ENCODE measurements at regions not wholly inside any gene's neighbourhood (a gene's known extent, or its start where the extent isn't known, plus 50 kb on each side); places are given as distances from the start of the nearest gene placed in this dataset.

DNA sequence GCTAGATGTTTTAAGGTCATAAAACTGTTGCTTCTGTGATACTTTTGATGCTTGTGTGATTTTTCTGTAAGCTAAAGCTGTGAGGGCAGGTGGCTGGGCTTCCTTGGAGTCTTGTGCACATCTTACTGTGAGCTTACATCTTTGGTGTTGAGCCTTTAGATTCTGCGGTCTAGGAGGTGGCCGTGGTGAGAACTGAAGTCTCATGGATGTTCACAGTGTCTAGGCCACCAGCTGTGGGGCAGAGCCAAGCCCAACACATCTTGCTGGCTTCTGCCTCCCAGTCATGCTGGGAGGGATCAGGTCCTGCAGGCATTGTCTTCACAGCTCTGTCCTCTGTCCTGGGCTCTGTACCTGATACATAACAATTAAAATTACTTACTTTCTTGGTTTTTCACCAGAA is 219.7 kb upstream of the HS6ST1 start:
- no peak overlapping the region for H3K4me3 ChIP-seq (ENCODE audit: low read depth in 1 of 2, low read length in 1 of 2)
- TF ChIP-seq, protein P1, sequence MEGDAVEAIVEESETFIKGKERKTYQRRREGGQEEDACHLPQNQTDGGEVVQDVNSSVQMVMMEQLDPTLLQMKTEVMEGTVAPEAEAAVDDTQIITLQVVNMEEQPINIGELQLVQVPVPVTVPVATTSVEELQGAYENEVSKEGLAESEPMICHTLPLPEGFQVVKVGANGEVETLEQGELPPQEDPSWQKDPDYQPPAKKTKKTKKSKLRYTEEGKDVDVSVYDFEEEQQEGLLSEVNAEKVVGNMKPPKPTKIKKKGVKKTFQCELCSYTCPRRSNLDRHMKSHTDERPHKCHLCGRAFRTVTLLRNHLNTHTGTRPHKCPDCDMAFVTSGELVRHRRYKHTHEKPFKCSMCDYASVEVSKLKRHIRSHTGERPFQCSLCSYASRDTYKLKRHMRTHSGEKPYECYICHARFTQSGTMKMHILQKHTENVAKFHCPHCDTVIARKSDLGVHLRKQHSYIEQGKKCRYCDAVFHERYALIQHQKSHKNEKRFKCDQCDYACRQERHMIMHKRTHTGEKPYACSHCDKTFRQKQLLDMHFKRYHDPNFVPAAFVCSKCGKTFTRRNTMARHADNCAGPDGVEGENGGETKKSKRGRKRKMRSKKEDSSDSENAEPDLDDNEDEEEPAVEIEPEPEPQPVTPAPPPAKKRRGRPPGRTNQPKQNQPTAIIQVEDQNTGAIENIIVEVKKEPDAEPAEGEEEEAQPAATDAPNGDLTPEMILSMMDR (IDR thresholded peaks at IDR 0.05): no peak

GRCh38 chr2:128540670-128541069 is 222.0 kb upstream of the HS6ST1 start:
- TF ChIP-seq, protein P1 (IDR thresholded peaks at IDR 0.05): no peak
- no peaks in the 10 kb centered on the region for H3K4me1 ChIP-seq (ENCODE audit: control insufficient read depth in 1 of 2, insufficient read depth in 1 of 2, low read depth in 1 of 2, low read length in 1 of 2)
- no peak overlapping the region for H3K4me3 ChIP-seq (ENCODE audit: low read depth in 1 of 2, low read length in 1 of 2)
- H3K27me3 ChIP-seq: no peaks in the 10 kb centered on the region
- H3K9me3 ChIP-seq: no peaks in the 10 kb centered on the region
- no peaks in the 10 kb centered on the region for H3K36me3 ChIP-seq
- H3K27ac ChIP-seq: no peak overlapping the region

More for the DNA sequence above, 219.7 kb upstream of the HS6ST1 start:
- H3K9me3 ChIP-seq: no peaks in the 10 kb centered on the region
- H3K27me3 ChIP-seq: no peaks in the 10 kb centered on the region
- H3K4me1 ChIP-seq (ENCODE audit: control insufficient read depth in 1 of 2, insufficient read depth in 1 of 2, low read depth in 1 of 2, low read length in 1 of 2): no peaks in the 10 kb centered on the region
- H3K36me3 ChIP-seq: no peaks in the 10 kb centered on the region
- H3K27ac ChIP-seq: no peak overlapping the region

- TF ChIP-seq, protein P1 (IDR thresholded peaks at IDR 0.05): no peak
- Histone ChIP-seq H3K4me1 (ENCODE audit: control insufficient read depth in 1 of 2, insufficient read depth in 1 of 2, low read depth in 1 of 2, low read length in 1 of 2) (no peaks in the 10 kb centered on the region), H3K27ac (no peak overlapping the region), H3K36me3 (no peaks in the 10 kb centered on the region), H3K27me3 (no peaks in the 10 kb centered on the region), H3K4me3 (ENCODE audit: low read depth in 1 of 2, low read length in 1 of 2) (no peak overlapping the region), H3K9me3 (no peaks in the 10 kb centered on the region)
These were observed 222.8 kb upstream of the HS6ST1 start for GRCh38 chr2:128541448-128541847.

GRCh38 chr2:128543036-128543435 is 224.4 kb upstream of the HS6ST1 start:
- H3K36me3 ChIP-seq: no peaks in the 10 kb centered on the region

GRCh38 chr2:128543646-128544045 is 225.0 kb upstream of the HS6ST1 start:
- TF ChIP-seq, protein P1 (IDR thresholded peaks at IDR 0.05): no peak
- Histone ChIP-seq H3K27me3 (no peaks in the 10 kb centered on the region), H3K36me3 (no peaks in the 10 kb centered on the region), H3K9me3 (no peaks in the 10 kb centered on the region), H3K4me1 (ENCODE audit: control insufficient read depth in 1 of 2, insufficient read depth in 1 of 2, low read depth in 1 of 2, low read length in 1 of 2) (no peaks in the 10 kb centered on the region), H3K4me3 (ENCODE audit: low read depth in 1 of 2, low read length in 1 of 2) (no peak overlapping the region), H3K27ac (no peak overlapping the region)

More at GRCh38 chr2:128543036-128543435, 224.4 kb upstream of the HS6ST1 start:
- Histone ChIP-seq H3K4me1 (ENCODE audit: control insufficient read depth in 1 of 2, insufficient read depth in 1 of 2, low read depth in 1 of 2, low read length in 1 of 2) (no peaks in the 10 kb centered on the region), H3K27me3 (no peaks in the 10 kb centered on the region), H3K27ac (no peak overlapping the region), H3K4me3 (ENCODE audit: low read depth in 1 of 2, low read length in 1 of 2) (no peak overlapping the region), H3K9me3 (no peaks in the 10 kb centered on the region)
- TF ChIP-seq, protein P1 (IDR thresholded peaks at IDR 0.05): no peak
